RWPE2 (cell line): ENCODE measurements at regions not wholly inside any gene's neighbourhood (a gene's known extent, or its start where the extent isn't known, plus 50 kb on each side); places are given as distances from the start of the nearest gene placed in this dataset.

Experiments used
- ATAC-seq: fragments of 200-7000 bp; cut with Tn5 transposase; 3 replicates; pipeline ENCODE4 v1.9.1; 2021; ENCODE audit warnings: low read depth
- DNase-seq: peaks from one replicate; pipeline ENCODE4 v3.0.0-alpha.2; 2020; ENCODE audit warnings: low spot score
- H3K27ac ChIP-seq: fragments of 450-650 bp; 2 replicates; pipeline ENCODE4 v1.5.1; 2017; ENCODE audit warnings: mild to moderate bottlenecking; ENCODE audit not compliant: poor library complexity, severe bottlenecking
- H3K27me3 ChIP-seq: fragments of 250-450 bp; sonication (Bioruptor Pico); 2 replicates; pipeline ENCODE4 v1.5.1; 2021; ENCODE audit warnings: mild to moderate bottlenecking, moderate library complexity; ENCODE audit not compliant: insufficient read depth, poor library complexity, severe bottlenecking
- H3K36me3 ChIP-seq: fragments of 250-450 bp; sonication (Bioruptor Pico); 2 replicates; pipeline ENCODE4 v1.5.1; 2020; ENCODE audit warnings: low read depth, mild to moderate bottlenecking, moderate library complexity
- H3K4me1 ChIP-seq: fragments of 250-450 bp; sonication (Bioruptor Pico); 2 replicates; pipeline ENCODE4 v1.5.1; 2021; ENCODE audit warnings: mild to moderate bottlenecking, moderate library complexity; ENCODE audit not compliant: insufficient read depth, poor library complexity, severe bottlenecking
- H3K4me3 ChIP-seq: fragments of 250-450 bp; sonication (Bioruptor Pico); 2 replicates; pipeline ENCODE4 v1.5.1; 2021; ENCODE audit warnings: mild to moderate bottlenecking, moderate library complexity; ENCODE audit not compliant: severe bottlenecking
- H3K9me3 ChIP-seq: fragments of 250-450 bp; sonication (Bioruptor Pico); 2 replicates; pipeline ENCODE4 v1.5.1; 2021; ENCODE audit warnings: mild to moderate bottlenecking, moderate library complexity; ENCODE audit not compliant: severe bottlenecking
- CTCF ChIP-seq: fragments of 450-650 bp; IDR thresholded peaks from one replicate; pipeline ENCODE4 v1.5.1; 2017; ENCODE audit warnings: mild to moderate bottlenecking, moderate library complexity; ENCODE audit not compliant: poor library complexity, severe bottlenecking

DNA sequence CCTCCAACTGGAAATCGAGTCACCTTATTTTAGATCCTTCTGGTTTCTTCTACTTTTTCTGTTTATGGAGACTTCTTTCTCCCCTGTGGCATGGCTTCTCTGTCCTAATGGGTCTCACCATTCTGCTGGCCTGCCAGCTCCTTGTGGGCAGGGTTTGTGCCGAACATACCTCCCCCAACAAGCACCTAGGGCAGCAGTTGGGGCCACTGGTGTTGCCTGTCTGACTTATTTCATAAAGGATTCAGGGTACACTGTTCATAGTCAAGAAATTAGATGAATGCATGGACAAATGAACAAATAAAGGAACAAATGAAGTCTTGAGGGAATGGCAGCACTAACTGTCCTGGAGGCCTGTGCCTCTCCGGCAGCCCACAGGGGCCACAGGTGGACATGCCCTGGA is 55.6 kb upstream of the DOCK1 start:
- no peak for ATAC-seq
- H3K36me3 ChIP-seq = no peaks in the 10 kb centered on the region
- TF ChIP-seq CTCF = no peak

DNA sequence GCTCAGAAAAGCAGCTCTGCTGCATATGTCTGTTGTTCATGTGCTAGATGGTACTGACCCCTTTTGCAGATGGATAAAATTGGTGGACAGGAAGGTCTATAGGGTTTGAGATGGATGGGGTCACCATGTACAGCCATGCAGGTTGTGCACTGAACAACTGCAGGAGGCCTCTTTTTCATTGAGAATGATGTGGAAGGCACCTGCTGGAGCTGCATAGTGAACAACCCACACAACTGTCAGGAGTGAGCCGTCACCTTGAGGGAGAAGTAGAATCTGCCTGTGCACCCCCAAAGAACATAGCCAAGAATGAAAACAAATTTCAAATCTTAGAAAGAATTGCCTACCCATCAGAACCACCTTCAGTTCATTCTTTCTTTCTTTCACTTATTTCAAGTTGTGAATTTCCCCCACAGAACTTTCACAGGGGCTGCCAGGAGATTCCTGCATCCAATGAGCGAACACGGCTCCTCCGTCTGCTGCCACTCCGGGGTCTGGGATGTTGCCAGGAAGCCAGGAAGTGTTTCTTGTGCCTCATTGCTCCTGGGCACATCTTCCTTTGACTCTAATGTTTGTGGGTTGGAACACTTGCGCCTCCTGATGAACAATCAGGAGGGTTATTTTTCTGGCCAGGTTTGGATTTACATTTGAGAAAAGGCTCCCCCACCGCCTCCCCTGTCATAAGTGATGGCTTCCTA is 53.7 kb upstream of the DOCK1 start:
- no peak for ATAC-seq
- no peak for DNase-seq
- H3K9me3 ChIP-seq = no peaks in the 10 kb centered on the region
- H3K4me3 ChIP-seq = no peak overlapping the region
- no peak overlapping the region for H3K27ac ChIP-seq
- H3K27me3 ChIP-seq = no peaks in the 10 kb centered on the region
- no peaks in the 10 kb centered on the region for H3K4me1 ChIP-seq
- H3K36me3 ChIP-seq = no peaks in the 10 kb centered on the region
- TF ChIP-seq CTCF = no peak

More for the DNA sequence above, 55.6 kb upstream of the DOCK1 start:
- Histone ChIP-seq H3K4me3 (no peak overlapping the region), H3K27ac (no peak overlapping the region), H3K9me3 (no peaks in the 10 kb centered on the region), H3K4me1 (no peaks in the 10 kb centered on the region), H3K27me3 (no peaks in the 10 kb centered on the region)
- DNase-seq = no peak

DNA sequence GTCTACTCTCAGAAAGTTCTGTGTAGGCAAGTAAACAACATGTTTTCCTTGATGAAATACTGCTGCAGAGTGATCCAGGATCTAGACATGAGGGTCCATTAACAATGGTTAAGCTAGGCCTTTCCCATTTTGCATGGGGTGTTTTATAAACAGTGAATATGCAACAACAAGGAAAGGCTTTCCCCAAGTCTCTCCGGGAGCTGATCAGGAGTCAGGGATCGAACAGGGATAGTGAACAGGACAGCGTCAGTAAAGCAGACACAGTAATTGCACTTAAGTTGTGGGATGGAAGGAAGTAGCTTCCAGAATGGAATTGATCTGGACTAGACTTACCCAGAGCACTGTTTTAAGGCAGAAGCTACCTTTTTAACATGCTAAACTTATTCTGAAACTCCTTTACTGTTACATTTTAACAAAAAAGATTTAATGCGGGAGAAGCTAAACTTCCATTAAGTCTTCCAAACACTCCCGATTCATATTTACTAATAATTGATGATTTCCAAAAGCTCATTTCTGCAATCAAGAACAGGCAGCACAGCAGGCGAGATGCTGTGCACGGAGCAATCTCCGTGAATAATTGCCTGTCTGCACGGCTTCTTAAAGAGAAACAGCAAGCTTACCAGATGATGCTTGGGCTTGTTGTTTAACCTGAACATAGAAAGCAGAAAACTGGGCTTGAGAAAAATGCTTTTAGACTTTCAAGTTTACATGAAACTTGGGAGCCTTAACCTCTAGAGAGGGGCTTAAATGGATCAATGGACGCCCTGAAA is 50.3 kb upstream of the DOCK1 start:
- DNase-seq = no peak
- H3K9me3 ChIP-seq = no peaks in the 10 kb centered on the region
- H3K27me3 ChIP-seq = no peaks in the 10 kb centered on the region
- no peak for TF ChIP-seq CTCF
- no peak for ATAC-seq
- H3K27ac ChIP-seq = no peak overlapping the region
- no peak overlapping the region for H3K4me3 ChIP-seq
- no peaks in the 10 kb centered on the region for H3K36me3 ChIP-seq
- H3K4me1 ChIP-seq = no peaks in the 10 kb centered on the region
